H1 (cell line): ENCODE measurements at regions not wholly inside any gene's neighbourhood (a gene's known extent, or its start where the extent isn't known, plus 50 kb on each side); places are given as distances from the start of the nearest gene placed in this dataset.

Source experiments
- CTCF ChIA-PET: fragments of 300-600 bp; sonication (Branson Sonifier 250); formaldehyde crosslinking; loops from one replicate; lab custom pipeline; 2021; ENCODE audit not compliant: partially characterized antibody; lab: Charles Lee
- POLR2A ChIA-PET: fragments of 300-600 bp; sonication (Branson Sonifier 250); formaldehyde crosslinking; loops from one replicate; lab custom pipeline; 2021; ENCODE audit warnings: inconsistent platforms; ENCODE audit not compliant: partially characterized antibody; lab: Charles Lee
- DNase-seq, 2 experiments: peaks; one replicate each; pipeline versions ENCODE4 v3.0.0 to v3.0.0-alpha.2; 2010 to 2022; ENCODE audit warnings: low spot score in 2 of 2, low read depth in 1 of 2, mixed read lengths in 1 of 2
- FAIRE-seq: peaks from 2 replicates; lab custom pipeline; 2011; peaks lifted over from hg19 to GRCh38; lab: Jason Lieb, UNC
- H2AFZ ChIP-seq: 2 replicates; pipeline ENCODE4 v1.8.1; 2012; ENCODE audit warnings: low read length, inconsistent platforms
- H2AK5ac ChIP-seq: 2 replicates; pipeline ENCODE4 v1.6.1; 2013; ENCODE audit warnings: low read depth, low read length
- H2BK120ac ChIP-seq: replicated peaks from 2 replicates; pipeline ENCODE3; 2013; ENCODE audit warnings: low read depth, low read length, inconsistent platforms
- H2BK12ac ChIP-seq: 2 replicates; pipeline ENCODE4 v1.6.1; 2013; ENCODE audit warnings: low read depth, low read length
- H2BK15ac ChIP-seq: 2 replicates; pipeline ENCODE4 v1.6.1; 2013; ENCODE audit warnings: low read length
- H2BK20ac ChIP-seq: 2 replicates; pipeline ENCODE4 v1.6.1; 2013; ENCODE audit warnings: low read length
- H2BK5ac ChIP-seq: 2 replicates; pipeline ENCODE4 v1.6.1; 2013; ENCODE audit warnings: low read depth, low read length
- H3K14ac ChIP-seq: 2 replicates; pipeline ENCODE4 v1.6.1; 2013; ENCODE audit warnings: inconsistent platforms; ENCODE audit not compliant: insufficient read length
- H3K18ac ChIP-seq: 2 replicates; pipeline ENCODE4 v1.6.1; 2013; ENCODE audit warnings: low read length; ENCODE audit errors: extremely low read depth
- H3K23ac ChIP-seq: 2 replicates; pipeline ENCODE4 v1.6.1; 2013; ENCODE audit warnings: inconsistent platforms; ENCODE audit not compliant: insufficient read length
- H3K23me2 ChIP-seq: 2 replicates; pipeline ENCODE4 v1.6.1; 2013; ENCODE audit warnings: low read depth, low read length
- H3K27ac ChIP-seq: 2 replicates; pipeline ENCODE4 v1.6.1; 2011; ENCODE audit warnings: low read depth, low read length, inconsistent platforms
- H3K27me3 ChIP-seq, 4 experiments: replicated peaks in 1 of 4; 1 replicate in 1 of 4; 2 replicates in 3 of 4; pipeline versions ENCODE4 v1.6.1 to v1.8.1; 2011 to 2013; ENCODE audit warnings: low read length in 3 of 4, mild to moderate bottlenecking in 3 of 4, inconsistent platforms in 2 of 4, mixed read lengths in 2 of 4, moderate library complexity in 1 of 4; ENCODE audit not compliant: control insufficient read depth in 3 of 4, insufficient read depth in 3 of 4; ENCODE audit errors: extremely low read depth in 1 of 4
- H3K36me3 ChIP-seq, 4 experiments: 2 replicates each; pipeline versions ENCODE4 v1.6.1 to v1.8.1; 2011 to 2013; ENCODE audit warnings: mild to moderate bottlenecking in 4 of 4, low read length in 3 of 4, moderate library complexity in 2 of 4, control low read depth in 1 of 4, inconsistent platforms in 1 of 4; ENCODE audit not compliant: insufficient read depth in 4 of 4, control insufficient read depth in 2 of 4
- H3K4ac ChIP-seq: replicated peaks from 2 replicates; pipeline ENCODE3; 2013; ENCODE audit warnings: low read length, low read depth, mixed read lengths, inconsistent platforms; ENCODE audit not compliant: insufficient read length
- H3K4me1 ChIP-seq, 4 experiments: replicated peaks in 1 of 4; 1 replicate in 1 of 4; 2 replicates in 3 of 4; pipeline versions ENCODE4 v1.6.1 to v1.8.1; 2011 to 2013; ENCODE audit warnings: low read length in 3 of 4, inconsistent platforms in 2 of 4, mixed read lengths in 1 of 4; ENCODE audit not compliant: insufficient read depth in 4 of 4, control insufficient read depth in 3 of 4
- H3K4me2 ChIP-seq, 2 experiments: 2 replicates each; pipeline versions ENCODE4 v1.6.1 to v1.8.1; 2011 to 2013; ENCODE audit warnings: low read depth in 2 of 2, low read length in 2 of 2, control low read depth in 1 of 2, inconsistent platforms in 1 of 2, mild to moderate bottlenecking in 1 of 2; ENCODE audit not compliant: insufficient read depth in 1 of 2
- H3K4me3 ChIP-seq, 4 experiments: fragments of 200-600, 300-600 bp in 1 of 4; sonication (generic), shearing (Covaris generic), sonication (Bioruptor Twin) in 1 of 4; 2 replicates each; pipeline versions ENCODE4 v1.5.1 to v1.8.1; 2011 to 2016; ENCODE audit warnings: low read length in 4 of 4, low read depth in 3 of 4, control low read depth in 2 of 4, inconsistent platforms in 2 of 4, mild to moderate bottlenecking in 2 of 4, mixed read lengths in 1 of 4, moderate library complexity in 1 of 4; ENCODE audit not compliant: insufficient read depth in 2 of 4; ENCODE audit errors: extremely low read depth in 1 of 4
- H3K56ac ChIP-seq: replicated peaks from 2 replicates; pipeline ENCODE3; 2013; ENCODE audit warnings: low read depth, mild to moderate bottlenecking, mixed read lengths, low read length, inconsistent platforms; ENCODE audit not compliant: insufficient read length
- H3K79me1 ChIP-seq: 2 replicates; pipeline ENCODE4 v1.6.1; 2013; ENCODE audit warnings: low read depth, low read length, control low read depth
- H3K79me2 ChIP-seq, 2 experiments: 2 replicates each; pipeline versions ENCODE4 v1.6.1 to v1.8.1; 2012 to 2013; ENCODE audit warnings: low read length in 2 of 2, mild to moderate bottlenecking in 2 of 2, inconsistent platforms in 1 of 2; ENCODE audit not compliant: insufficient read depth in 2 of 2, control insufficient read depth in 1 of 2
- H3K9ac ChIP-seq, 4 experiments: replicated peaks in 1 of 4; 1 replicate in 1 of 4; 2 replicates in 3 of 4; pipeline versions ENCODE4 v1.6.1 to v1.8.1; 2011 to 2013; ENCODE audit warnings: low read depth in 3 of 4, low read length in 3 of 4, control low read depth in 2 of 4, mild to moderate bottlenecking in 2 of 4, moderate library complexity in 2 of 4, inconsistent platforms in 1 of 4; ENCODE audit errors: extremely low read depth in 1 of 4
- H3K9me3 ChIP-seq, 2 experiments: 2 replicates each; pipeline versions ENCODE4 v1.6.1 to v1.8.1; 2012 to 2013; ENCODE audit warnings: mild to moderate bottlenecking in 2 of 2, moderate library complexity in 2 of 2, control low read depth in 1 of 2, inconsistent platforms in 1 of 2, low read depth in 1 of 2, low read length in 1 of 2, mixed read lengths in 1 of 2; ENCODE audit not compliant: insufficient read depth in 2 of 2
- H4K20me1 ChIP-seq, 2 experiments: replicated peaks in 1 of 2; 2 replicates each; pipeline versions ENCODE3 to v1.8.1; 2011 to 2013; ENCODE audit warnings: inconsistent platforms in 2 of 2, low read length in 2 of 2, mild to moderate bottlenecking in 1 of 2; ENCODE audit not compliant: insufficient read depth in 2 of 2, control insufficient read depth in 1 of 2
- H4K5ac ChIP-seq: 2 replicates; pipeline ENCODE4 v1.6.1; 2013; ENCODE audit warnings: low read length, low read depth, mixed read lengths, inconsistent platforms; ENCODE audit not compliant: insufficient read length
- H4K8ac ChIP-seq: 2 replicates; pipeline ENCODE4 v1.8.0; 2013; ENCODE audit warnings: mild to moderate bottlenecking, moderate library complexity, low read length, inconsistent platforms; ENCODE audit not compliant: insufficient read depth; ENCODE audit errors: extremely low read depth
- H4K91ac ChIP-seq: replicated peaks from 2 replicates; pipeline ENCODE3; 2013; ENCODE audit warnings: low read length, mixed read lengths, inconsistent platforms; ENCODE audit not compliant: insufficient read length
- POLR2A ChIP-seq, 2 experiments: IDR thresholded peaks; 1 replicate in 1 of 2; 2 replicates in 1 of 2; pipeline ENCODE4 v1.6.1; 2011; ENCODE audit warnings: low read depth in 2 of 2, low read length in 2 of 2, mild to moderate bottlenecking in 2 of 2; ENCODE audit errors: control extremely low read depth in 1 of 2
- SIRT6 ChIP-seq: IDR thresholded peaks from one replicate; pipeline ENCODE4 v1.7.1; 2012; ENCODE audit warnings: low read length, inconsistent platforms
- WGBS, 2 experiments: shearing (Covaris generic) in 1 of 2; methylation state at CpG; one replicate each; pipeline versions ENCODE4 v1.1.6 to v1.1.7; 2013 to 2015; ENCODE audit warnings: low lambda C conversion rate in 2 of 2, mixed read lengths in 2 of 2, inconsistent platforms in 1 of 2, low coverage in 1 of 2, missing lambda C conversion rate in 1 of 2; ENCODE audit not compliant: insufficient replicate concordance in 2 of 2, insufficient coverage in 1 of 2, insufficient read length in 1 of 2; ENCODE audit errors: extremely low coverage in 1 of 2, missing lambda C conversion rate in 1 of 2; 5-methylcytosine and 5-hydroxymethylcytosine counted together

- 78% methylated on average over 2 of the region's 2 CpGs; no CpG with 5 or more reads in 1 of the 2 experiments for WGBS, 2 experiments
- no peak overlapping the region for H3K18ac ChIP-seq
- no peak overlapping the region for H2BK5ac ChIP-seq
- no peak overlapping the region for H2BK12ac ChIP-seq
- no peak overlapping the region for H4K91ac ChIP-seq
- no peak overlapping the region for H3K56ac ChIP-seq
- H4K20me1 ChIP-seq = no peaks in the 10 kb centered on the region
- H2AFZ ChIP-seq = no peak overlapping the region
- H3K14ac ChIP-seq = no peak overlapping the region
- H2BK15ac ChIP-seq = no peak overlapping the region
- H3K9ac ChIP-seq = no peak overlapping the region
- H3K4ac ChIP-seq = no peak overlapping the region
- TF ChIP-seq SIRT6 (no peak), POLR2A (IDR thresholded peaks at IDR 0.05; ENCODE audit: control extremely low read depth in 1 of 2, low read depth in 2 of 2, low read length in 2 of 2) (no peak)
- FAIRE-seq (no peak), DNase-seq (no peak)
- no peaks in the 10 kb centered on the region for H3K36me3 ChIP-seq
- no peak overlapping the region for H3K4me3 ChIP-seq
- no peak overlapping the region for H4K8ac ChIP-seq
- POLR2A ChIA-PET = no interaction called here
- no peak overlapping the region for H3K4me2 ChIP-seq
- no peaks in the 10 kb centered on the region for H3K79me2 ChIP-seq
- H3K4me1 ChIP-seq = no peaks in the 10 kb centered on the region
- no peak overlapping the region for H3K27ac ChIP-seq
- H3K23me2 ChIP-seq = no peaks in the 10 kb centered on the region
- H3K23ac ChIP-seq = no peak overlapping the region
- H3K27me3 ChIP-seq = no peaks in the 10 kb centered on the region
- H2BK120ac ChIP-seq = no peak overlapping the region
- no peak overlapping the region for H2AK5ac ChIP-seq
- no peaks in the 10 kb centered on the region for H3K79me1 ChIP-seq
- H4K5ac ChIP-seq = no peak overlapping the region
- CTCF ChIA-PET = no interaction called here
- no peaks in the 10 kb centered on the region for H3K9me3 ChIP-seq
- no peak overlapping the region for H2BK20ac ChIP-seq
Measured at GRCh38 chr15:97672586-97672985, 287.9 kb upstream of the ARRDC4 start.
